Kidney epithelial cell (primary cell): ENCODE measurements at regions not wholly inside any gene's neighbourhood (a gene's known extent, or its start where the extent isn't known, plus 50 kb on each side); places are given as distances from the start of the nearest gene placed in this dataset.

ENCODE experiments used
- DNase-seq: peaks from one replicate; pipeline ENCODE4 v3.0.0-alpha.2; 2010; ENCODE audit warnings: low read depth
- H3K27me3 ChIP-seq: 2 replicates; pipeline ENCODE4 v1.6.0; 2011; ENCODE audit warnings: low read length; ENCODE audit not compliant: control insufficient read depth, insufficient read depth
- H3K36me3 ChIP-seq: 2 replicates; pipeline ENCODE4 v1.5.1; 2011; ENCODE audit warnings: low read length; ENCODE audit not compliant: control insufficient read depth, insufficient read depth
- H3K4me3 ChIP-seq: 2 replicates; pipeline ENCODE4 v1.5.1; 2011; ENCODE audit warnings: low read depth, mild to moderate bottlenecking, control low read depth, low read length
- TF ChIP-seq, protein P1 (sequence below): IDR thresholded peaks from 2 replicates; pipeline ENCODE4 v1.5.1; 2011; ENCODE audit warnings: mild to moderate bottlenecking, moderate library complexity, low read length, control low read depth, inconsistent platforms; ENCODE audit not compliant: insufficient read depth, poor library complexity, severe bottlenecking

DNA sequence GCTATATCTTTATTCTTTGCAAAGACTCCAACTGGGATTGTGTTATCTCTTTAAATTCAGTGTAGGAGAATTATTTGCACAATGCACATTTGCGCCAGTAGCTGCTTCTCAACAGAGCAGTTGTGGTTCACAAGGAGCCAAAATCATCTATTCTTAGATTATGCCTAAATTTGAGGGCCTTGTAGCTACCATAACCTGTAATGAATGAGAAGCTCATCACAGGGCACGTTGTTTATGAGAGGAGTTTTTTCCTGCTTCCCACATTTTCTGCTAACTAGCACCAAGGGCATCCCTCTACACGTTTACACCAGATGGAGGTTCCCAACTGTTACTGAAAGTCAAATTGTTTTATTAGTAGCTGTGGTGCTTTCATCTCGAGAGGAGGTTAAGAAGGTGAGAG lies 322.4 kb downstream of the TMEM161B start:
- DNase-seq: no peak
- no peak overlapping the region for H3K4me3 ChIP-seq
- TF ChIP-seq, protein P1, sequence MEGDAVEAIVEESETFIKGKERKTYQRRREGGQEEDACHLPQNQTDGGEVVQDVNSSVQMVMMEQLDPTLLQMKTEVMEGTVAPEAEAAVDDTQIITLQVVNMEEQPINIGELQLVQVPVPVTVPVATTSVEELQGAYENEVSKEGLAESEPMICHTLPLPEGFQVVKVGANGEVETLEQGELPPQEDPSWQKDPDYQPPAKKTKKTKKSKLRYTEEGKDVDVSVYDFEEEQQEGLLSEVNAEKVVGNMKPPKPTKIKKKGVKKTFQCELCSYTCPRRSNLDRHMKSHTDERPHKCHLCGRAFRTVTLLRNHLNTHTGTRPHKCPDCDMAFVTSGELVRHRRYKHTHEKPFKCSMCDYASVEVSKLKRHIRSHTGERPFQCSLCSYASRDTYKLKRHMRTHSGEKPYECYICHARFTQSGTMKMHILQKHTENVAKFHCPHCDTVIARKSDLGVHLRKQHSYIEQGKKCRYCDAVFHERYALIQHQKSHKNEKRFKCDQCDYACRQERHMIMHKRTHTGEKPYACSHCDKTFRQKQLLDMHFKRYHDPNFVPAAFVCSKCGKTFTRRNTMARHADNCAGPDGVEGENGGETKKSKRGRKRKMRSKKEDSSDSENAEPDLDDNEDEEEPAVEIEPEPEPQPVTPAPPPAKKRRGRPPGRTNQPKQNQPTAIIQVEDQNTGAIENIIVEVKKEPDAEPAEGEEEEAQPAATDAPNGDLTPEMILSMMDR: no peak
- H3K36me3 ChIP-seq: no peaks in the 10 kb centered on the region
- H3K27me3 ChIP-seq: peaks cover 3% of the 10 kb centered on the region

DNA sequence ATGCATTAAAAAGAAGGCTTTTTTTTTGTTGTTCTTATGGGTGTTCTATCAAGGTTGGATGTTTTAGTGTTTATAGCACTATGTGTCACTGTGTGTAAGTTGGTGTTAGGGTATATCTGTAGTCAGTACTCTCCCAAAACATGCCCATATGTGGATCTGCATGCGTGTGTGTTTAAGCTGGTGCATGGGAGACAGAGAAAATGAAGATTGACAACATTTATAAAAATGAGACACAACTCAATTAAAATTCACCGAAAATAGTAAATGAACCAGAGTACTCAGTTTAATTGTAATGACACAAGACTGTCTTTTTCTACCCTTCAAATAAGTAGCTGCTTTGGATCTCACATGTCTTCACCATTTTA lies 323.4 kb downstream of the TMEM161B start:
- Histone ChIP-seq H3K4me3 (no peak overlapping the region), H3K27me3 (peaks cover 3% of the 10 kb centered on the region), H3K36me3 (no peaks in the 10 kb centered on the region)
- TF ChIP-seq, protein P1: no peak
- DNase-seq: no peak

DNA sequence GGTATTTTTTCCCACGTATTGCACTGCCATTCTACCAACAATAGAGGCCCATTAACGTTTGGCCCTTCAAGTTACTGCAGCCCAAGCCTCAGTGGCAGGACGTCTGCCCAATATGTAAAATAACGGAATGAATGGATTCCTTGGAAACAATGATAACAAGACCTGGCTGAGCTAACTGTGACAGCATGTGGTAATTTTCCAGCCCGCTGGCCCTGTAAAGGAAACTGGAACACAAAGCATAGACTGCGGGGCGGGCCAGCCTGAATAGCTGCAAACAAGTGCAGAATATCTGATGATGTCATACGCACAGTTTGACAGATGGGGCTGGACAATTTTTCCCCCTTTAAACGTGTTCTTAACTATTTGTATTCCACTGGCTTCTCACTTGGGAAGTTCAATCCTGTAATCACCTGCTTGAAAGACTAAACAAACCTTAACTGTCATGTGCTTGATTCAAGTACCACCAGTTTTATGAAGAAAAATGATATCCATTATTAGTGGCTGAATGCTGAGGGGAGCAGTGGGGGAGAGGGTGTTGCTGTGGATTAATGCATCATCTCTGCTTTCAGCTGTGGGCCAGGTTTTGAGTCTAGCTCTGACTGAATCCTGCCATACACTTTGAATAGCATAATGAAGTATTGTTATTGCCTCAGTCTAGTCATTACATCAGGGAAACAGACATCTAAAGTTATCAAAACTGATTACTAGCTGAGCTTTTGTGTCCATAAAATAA lies 323.9 kb downstream of the TMEM161B start:
- Histone ChIP-seq H3K36me3 (no peaks in the 10 kb centered on the region), H3K4me3 (no peak overlapping the region), H3K27me3 (peaks cover 3% of the 10 kb centered on the region)
- no peak for DNase-seq
- TF ChIP-seq, protein P1: no peak

DNA sequence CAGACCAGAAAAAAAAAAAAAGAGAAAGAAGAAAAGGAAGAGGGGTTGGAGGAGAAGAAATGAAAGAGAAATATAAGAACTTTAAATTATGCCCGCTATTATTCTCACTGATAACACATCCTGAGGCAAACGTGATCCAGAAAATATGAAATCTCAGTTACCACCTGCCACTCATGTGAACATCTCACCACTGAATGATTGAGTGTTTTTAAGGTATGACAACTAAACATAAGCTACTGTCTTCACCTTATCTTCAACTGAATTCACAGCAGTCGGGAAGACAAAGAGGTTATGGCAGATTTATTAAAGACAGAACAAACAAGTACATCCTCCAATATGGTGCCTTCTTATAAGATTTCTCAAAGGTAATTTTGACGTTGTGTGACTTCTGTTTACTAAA lies 327.9 kb downstream of the TMEM161B start:
- H3K27me3 ChIP-seq: peaks cover 3% of the 10 kb centered on the region
- TF ChIP-seq, protein P1: no peak
- H3K36me3 ChIP-seq: no peaks in the 10 kb centered on the region
- no peak overlapping the region for H3K4me3 ChIP-seq
- no peak for DNase-seq

DNA sequence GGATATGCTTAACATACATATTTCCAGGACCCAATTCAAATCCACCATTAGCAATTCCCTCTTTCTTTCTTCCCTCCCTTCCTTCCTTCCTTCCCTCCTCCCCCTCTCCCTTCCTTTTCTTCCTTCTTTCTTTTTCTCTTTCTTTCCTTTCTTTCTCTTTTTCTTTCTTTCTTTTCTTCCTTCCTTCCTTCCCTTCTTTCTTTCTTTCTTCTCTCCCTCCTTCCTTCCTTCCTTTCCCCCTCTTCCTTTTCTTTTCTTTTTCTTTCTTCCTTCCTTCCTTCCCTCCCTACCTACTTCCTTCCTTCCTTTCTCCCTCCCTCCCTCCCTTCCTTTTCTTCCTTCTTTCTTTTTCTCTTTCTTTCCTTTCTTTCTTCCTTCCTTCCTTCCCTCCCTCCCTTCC lies 332.0 kb downstream of the TMEM161B start:
- DNase-seq: no peak
- no peak overlapping the region for H3K4me3 ChIP-seq
- H3K36me3 ChIP-seq: no peaks in the 10 kb centered on the region
- TF ChIP-seq, protein P1: no peak
- no peaks in the 10 kb centered on the region for H3K27me3 ChIP-seq

DNA sequence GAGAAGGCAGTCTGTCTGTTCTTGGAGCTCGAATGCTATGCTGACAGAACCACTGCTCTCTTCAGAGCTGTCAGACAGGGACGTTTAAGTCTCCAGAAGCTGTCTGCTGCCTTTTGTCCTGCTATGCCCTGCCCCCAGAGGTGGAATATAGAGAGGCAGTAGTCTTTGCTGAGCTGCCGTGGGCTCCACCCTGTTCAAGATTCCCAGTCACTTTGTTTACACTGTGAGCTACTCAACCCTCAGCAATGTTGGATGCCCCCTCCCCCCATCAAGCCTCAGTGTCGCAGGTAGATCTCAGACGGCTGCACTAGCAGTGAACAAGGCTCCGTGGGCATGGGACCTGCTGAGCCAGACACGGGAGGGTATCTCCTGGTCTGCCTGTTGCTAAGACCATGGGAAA lies 344.2 kb downstream of the TMEM161B start:
- no peaks in the 10 kb centered on the region for H3K36me3 ChIP-seq
- H3K4me3 ChIP-seq: no peak overlapping the region
- TF ChIP-seq, protein P1: no peak
- H3K27me3 ChIP-seq: no peaks in the 10 kb centered on the region
- DNase-seq: no peak
